GM19452 (cell line): ENCODE measurements at regions not wholly inside any gene's neighbourhood (a gene's known extent, or its start where the extent isn't known, plus 50 kb on each side); places are given as distances from the start of the nearest gene placed in this dataset.
"Not testable (repeated sequence)": the region's sequence is repeated elsewhere in the genome, so short reads cannot be mapped to it uniquely, and the experiment has no call there.

ENCODE experiments used
- ATAC-seq: cut with Tn5 transposase; IDR thresholded peaks from one replicate; pipeline ENCODE4 v1.9.1; 2021; ENCODE audit not compliant: unreplicated experiment

DNA sequence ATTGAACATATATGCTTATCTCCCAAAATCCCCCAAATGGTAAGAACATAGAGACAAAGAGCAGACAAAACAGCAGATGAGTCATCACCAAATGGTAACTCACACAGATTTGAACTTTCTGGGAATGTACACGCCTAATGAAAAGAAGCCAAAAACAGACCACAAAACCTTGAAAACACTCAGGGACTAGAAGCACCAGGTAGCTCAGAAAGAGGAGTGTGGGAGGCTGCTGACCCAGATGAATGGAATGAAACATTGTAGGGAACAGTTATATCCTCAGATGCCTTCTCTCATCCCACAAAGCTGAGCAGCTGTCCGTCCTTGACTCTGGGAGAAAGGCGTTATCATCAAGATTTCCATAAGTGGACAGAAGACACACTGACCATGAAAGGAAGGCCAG lies 307.0 kb upstream of the USP25 start:
- no peak for ATAC-seq

DNA sequence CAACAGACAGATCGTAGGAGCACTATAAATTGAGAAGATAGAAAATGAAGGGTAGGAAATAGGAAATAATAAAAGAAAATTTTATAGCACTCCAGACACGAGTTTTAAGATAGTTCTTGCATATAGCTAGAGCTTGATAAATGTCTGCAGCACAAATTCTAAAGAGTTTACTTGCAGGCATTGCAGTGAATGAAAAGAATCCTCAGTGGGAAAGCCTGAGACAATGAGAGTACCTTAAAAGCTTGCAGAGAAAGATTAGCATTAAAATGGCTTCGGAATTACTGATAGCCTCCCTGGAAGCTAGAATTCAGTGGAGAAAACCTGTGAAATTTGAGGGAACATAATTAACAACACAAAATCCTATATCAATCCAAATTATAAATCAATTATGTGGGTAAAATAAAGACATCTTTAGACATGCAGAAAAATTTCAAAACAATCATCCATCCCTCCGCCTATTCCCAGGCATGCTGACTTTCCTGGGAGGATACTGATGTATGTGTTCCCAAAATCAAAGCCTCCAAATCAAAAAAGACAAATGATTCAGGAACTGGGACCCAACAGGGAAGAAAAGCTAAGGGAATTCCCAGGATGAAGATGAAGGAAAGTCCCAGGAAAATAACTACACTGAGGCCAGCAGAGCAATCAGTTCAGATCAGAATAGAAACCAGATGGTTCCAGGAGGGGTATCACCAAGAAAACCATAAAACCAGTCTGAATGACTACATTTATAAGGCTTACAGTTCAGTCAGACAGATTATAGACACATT lies 305.9 kb upstream of the USP25 start:
- ATAC-seq, result no peak

DNA sequence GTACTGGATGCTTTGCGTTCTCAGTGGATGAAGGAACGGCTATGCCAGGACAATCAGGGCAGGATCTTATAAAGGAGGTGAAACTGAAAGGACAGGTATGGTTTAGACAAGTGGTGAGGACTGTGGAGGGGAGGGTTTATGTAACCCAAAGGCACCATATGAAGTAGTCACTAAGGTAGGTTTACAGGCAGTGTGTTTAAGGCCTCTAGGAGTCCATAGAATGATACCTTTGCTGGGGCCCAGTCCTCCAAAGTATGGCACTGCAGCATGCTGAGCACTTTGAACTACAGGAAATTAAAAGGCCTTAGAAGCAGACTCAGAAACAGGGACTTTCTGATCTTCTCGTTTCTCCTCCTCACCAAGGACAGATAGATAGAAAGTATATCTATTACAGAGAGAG lies 304.7 kb upstream of the USP25 start:
- ATAC-seq, result no peak

DNA sequence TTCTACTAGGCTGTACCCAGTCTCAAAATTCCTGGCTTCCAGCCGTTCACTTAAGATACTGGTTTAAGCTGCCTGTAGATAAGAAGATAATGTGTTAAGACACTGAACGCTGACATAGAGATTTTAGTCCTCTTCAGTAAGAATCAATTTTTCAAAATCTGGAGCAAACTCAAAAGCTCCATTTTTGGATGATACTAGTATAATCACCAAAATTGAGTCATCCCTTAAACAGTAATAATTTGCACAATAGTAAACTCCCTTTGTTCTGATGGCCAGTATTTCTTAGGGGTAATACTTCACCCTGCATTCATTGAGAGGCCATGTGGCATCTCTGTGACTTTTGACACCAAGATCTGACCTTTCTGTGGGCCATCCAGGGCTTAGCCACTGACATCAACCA lies 299.8 kb upstream of the USP25 start:
- no peak for ATAC-seq

DNA sequence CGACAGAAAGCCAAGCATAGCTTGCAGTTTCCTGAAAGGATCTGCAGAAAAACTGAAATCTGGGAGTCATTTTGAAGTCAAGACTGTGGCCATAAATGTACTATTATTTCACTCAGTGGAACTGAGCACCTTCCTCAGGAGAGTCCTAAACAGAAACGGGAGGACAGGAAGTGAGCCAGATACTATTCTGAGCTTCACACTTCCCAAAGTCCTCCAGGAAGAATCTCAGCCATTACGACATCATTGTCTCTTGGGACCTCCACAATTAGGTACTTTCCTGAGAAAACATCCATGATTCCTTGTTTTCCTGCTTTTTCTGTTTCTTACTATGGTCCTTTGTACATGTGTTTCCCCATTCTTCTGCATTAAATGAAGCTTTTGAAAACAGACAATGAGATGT lies 299.2 kb upstream of the USP25 start:
- no peak for ATAC-seq

DNA sequence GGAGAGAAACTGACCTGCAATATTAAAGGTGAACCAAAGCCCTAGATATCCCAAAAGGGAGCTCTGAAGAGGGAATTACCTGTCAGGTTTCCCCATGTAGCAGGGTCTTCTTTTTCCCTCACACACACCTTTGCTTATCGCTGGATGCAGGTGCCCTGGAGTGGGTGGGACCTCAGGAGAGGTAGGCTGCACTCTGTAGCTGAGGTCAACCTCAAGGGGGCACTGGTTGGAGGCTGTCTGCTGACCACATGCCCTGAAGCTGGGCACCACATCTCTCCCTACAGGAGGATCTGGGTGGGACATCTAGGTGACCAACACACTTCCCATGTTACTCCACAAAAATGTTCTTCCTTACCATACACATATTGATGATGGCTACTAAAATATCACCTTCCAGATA lies 298.7 kb upstream of the USP25 start:
- ATAC-seq, result no peak

DNA sequence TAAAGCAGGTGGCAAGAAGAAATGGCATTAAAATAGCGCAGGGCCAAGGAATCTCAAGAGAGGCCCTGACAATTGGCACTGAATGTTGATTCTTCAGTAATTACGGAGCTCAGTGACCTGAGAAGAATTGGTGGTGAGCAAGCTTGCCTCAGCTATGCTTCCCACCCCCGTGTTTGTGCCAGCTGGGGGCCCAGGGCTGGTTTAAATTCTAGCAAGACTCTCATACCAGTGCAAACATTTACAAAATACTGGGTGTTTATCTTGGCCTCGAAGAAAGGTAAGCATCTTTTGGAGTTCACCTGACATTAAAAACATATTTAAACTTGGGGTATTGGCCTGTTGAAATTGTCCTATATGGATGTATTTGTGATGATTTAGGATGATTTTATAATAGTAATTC lies 296.7 kb upstream of the USP25 start:
- no peak for ATAC-seq

DNA sequence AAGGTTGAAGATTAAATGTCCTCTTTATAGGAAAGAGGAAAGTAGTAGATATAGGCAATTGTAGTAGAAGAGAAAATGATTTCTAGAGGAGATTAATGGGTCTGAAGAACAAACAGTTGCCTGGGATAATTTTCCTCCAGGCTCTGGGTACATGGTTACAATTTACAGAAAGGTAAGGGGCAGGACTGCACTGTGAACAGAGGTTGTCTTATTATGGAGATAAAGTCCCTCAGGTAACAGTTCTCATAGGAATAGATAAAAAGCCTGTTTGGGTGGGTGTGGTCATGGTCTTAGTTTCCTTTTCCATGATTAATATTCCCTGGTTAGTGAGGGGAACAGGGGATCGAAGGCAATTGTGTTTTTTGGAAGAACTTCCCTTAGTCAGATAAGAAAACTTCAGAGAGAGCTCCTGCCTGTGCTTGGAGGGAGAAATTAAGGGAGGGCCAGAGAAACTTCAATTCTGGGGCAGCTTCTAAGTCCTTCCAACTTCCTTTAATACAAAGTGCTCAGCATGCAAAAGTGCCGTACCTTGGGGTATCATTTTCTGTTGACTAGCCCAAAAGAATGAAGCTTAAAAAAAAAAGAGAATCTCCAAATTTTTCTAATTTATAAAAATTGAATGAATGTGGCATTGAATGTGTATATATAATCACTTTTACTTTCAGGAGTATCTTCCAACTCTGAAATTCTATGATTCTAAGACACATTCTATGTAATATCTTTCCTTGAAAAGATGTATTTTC lies 295.4 kb upstream of the USP25 start:
- ATAC-seq, result no peak

DNA sequence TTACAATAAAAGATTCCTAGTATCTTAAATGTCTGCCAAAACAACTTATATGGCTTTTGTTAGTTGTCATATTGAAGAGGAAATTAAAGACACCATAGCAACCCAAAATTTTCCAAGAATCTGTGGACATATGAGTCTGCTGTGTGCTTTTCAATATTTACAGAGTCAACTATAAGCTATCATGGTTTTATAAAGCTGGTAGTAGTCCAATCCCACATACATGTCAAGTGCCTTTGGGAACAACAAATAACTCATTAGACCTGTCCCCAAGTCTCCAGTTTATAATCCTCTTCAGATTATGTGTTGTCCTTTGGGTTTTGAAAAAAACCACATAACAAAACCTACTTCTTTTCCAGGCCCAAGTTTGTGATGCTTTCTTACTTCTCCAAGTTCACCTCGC lies 293.8 kb upstream of the USP25 start:
- no peak for ATAC-seq

DNA sequence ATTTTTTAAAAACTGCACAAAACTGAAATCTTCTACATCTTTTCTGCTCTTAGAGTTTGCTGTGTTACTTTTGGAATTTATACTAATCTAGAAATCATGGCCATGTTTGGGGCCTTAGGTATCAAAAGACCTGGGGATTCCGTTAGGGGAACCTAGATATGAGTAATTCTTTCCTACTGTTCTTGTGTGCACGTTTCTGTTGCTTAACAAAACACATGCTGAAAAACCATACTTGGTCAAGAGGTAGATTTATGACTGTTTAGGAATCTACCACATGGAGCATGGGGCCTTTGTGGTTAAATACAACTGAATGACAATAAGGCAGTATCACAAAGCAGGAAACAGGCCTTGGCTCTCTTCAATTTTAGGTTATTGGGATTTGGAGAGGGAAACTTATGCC lies 291.9 kb upstream of the USP25 start:
- ATAC-seq, result peak; percentile 71

DNA sequence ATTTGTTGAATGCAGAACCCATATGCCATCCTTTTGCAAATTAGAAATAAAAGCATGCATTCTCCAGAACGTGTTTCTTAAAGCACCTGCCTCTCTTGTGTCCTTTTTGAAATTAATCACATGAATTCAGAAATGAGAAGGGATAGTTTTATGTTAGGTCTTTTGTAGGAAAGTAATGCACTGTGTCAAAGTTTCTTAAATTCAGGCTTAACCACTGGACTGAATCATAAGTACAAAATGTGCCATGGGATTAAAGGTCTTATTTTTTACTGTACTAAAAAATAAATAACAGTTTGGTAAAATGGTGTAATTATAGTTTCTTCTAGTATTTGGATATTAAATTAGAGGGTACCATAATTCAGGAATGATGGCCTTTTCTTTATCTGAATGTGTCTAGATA lies 290.1 kb upstream of the USP25 start:
- ATAC-seq, result no peak

DNA sequence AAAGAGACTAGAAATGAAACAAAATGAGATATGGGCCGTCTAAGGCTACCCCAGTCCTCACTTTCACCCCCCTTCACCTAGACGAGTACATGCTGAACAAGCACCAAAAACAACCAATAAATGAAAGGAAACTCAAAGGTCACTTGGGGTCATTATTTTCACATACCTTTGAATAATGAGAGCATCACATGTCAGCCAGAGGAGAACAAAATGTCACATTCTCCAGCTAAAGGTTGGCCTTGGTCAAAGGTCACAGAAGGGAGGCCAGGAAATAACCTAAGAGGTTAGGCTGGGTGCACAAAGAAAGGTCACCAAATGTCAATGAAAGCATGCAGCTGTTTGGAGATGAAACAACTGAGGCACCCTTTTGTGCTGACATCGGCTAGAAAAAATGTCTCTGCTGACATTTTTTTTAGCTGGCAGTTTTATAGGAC lies 288.7 kb upstream of the USP25 start:
- ATAC-seq, result no peak

DNA sequence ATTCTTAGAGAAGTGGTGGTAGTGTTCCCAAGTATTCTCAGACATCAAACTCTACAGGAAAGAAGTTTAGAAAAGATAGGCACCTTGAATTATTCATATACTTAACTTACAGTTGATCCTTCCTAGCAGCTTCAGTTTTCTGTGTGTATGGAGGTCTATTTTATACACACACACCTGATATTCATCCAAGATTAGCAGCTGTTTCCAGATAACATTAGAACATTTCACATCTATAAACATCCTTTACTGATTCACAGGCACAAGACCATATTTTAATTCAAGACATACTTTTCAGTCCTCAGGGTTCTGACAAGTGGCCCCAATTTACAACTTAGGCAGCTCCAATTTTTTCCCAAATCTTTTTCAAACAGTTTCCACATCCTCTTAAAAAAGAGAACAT lies 287.8 kb upstream of the USP25 start:
- ATAC-seq, result no peak

DNA sequence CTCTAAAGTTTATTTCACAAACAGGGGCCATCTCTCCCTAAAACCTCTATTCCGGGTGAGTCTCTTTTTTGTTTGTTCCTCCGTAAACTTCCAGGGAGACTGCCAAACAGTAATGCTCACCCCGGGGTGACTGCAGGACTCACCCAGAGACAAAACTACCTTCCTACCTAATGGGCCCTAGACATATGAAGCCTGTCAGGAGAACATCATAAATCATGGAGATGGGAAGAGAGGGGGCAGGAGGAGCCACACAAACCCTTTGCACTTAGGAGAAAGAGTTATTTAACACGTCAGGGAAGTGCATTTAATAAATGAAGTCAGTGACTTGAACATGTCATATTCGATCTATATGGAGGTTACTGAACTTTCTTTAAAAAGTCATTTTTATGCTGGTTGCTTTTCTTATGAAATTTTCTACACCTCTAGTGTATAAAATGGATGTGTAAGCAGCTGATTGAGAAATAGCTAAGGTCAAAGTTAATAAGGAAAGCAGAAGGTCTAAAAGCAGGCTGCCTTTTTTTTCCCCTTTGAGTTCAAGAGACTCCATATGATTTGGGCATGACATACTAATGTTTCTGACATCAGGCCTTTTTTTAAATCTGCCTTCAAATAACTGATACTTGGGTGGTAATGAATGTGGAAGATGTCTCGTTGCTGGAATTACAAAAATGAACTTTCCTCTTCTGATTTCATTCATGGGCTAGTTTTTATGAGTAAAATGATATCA lies 286.9 kb upstream of the USP25 start:
- no peak for ATAC-seq

DNA sequence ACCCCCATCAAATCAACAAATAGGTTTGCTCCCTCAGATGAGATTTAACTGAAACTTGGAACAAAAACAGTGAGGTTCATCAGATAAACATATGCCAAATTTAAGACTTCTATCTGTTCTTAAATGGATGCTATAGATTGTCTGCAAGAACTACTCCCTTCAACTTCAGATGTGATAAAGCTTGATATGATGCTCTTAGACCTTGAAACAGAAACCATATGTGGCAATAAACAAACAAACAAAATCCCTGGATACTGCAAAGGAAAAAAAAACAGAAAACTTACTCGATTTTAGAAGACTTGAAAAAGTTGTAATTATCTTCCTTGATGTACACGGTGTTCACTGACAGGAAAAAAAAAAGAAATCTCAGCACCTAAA lies 286.1 kb upstream of the USP25 start:
- ATAC-seq, result no peak

DNA sequence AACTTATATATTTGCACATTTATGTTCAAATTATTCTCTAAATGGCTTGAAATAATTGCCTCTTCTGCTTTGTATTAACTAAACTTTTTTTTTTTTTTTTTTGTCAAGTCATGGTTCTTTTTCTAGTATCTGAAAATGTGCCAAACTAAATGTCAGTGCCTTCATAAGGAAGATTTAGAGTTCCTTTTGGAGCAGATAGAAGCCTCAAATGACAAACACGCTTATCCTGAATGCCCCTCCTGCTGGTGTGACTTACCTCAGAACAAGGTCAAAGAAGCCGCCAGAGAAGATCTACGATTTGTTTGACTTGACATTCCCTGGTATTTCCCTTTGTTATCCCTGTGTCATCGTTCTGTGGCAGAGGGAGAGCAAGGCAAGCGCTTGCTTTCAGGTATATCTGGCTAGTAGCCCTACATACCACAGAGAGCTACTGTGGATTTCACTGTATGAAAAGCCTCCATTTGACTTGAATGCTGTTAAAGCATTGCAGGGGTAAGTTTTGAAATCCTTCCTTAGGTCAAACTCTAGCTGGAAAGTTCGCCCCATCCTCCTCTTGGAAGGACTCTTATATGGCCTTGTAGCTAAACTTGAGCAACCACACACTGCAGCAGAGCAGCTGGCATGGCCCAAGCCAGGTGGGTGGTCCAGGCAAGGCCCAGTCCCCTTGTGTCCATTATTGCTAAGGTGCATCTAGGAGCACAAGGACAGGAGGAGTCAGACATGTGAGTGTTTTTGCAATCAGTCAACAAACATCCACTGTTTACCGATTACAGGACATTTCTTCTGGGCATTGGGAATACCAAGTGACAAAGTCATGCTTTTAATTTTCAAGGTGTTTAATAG lies 285.4 kb upstream of the USP25 start:
- ATAC-seq, result no peak

DNA sequence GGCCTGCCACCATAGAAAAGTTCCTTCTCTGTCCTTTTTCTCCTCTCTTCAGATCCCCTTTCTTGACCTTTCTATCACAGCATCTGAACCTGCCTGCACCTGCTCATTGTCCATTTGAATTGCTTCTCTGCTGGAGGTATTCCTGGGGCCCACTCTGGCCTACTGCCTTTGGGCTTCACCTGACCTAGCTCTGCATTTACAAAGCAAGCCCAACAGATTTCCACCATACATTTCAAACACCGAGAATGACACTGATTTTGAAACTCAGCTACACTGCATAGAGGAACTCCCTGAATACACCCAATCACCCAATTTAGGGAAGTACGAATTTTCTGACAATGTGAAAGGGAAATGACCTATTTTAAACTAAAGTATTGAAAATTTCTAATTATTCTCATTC lies 284.5 kb upstream of the USP25 start:
- no peak for ATAC-seq

DNA sequence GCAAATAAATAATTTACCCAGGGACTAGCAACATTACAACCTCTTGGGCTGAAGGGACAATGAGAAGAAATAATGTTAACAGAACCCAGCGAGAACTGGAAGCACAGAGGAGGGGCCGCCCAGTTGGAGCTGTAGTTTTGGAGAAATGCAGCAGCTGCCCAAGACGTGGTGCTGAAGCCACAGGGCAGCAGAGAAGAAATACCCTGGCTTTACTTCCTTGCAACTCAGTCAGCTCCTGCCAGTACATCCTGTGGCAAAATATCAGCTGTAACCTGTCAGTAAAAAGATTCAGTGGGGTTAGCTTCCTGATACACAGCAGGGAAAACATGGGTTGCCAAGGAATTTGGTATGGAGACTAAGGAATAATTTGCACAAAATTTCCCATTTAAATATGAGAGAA lies 283.6 kb upstream of the USP25 start:
- ATAC-seq, result no peak

DNA sequence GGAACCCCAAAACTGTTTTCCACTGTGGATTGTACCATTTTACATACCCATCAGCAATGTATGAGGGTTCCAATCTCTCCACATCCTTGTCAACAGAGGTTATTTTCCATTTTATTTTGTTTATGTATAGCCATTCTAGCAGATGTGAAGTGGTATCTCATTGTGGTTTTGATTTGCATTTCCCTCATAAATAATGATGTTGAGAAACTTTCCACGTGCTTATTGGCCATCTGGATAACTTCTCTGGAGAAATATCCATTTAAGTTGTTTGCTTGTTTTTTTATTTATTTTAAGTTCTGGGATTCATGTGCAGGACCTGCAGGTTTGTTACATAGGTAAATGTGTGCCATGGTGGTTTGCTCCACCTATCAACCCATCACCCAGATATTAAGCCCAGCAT lies 280.2 kb upstream of the USP25 start:
- ATAC-seq, result no peak

DNA sequence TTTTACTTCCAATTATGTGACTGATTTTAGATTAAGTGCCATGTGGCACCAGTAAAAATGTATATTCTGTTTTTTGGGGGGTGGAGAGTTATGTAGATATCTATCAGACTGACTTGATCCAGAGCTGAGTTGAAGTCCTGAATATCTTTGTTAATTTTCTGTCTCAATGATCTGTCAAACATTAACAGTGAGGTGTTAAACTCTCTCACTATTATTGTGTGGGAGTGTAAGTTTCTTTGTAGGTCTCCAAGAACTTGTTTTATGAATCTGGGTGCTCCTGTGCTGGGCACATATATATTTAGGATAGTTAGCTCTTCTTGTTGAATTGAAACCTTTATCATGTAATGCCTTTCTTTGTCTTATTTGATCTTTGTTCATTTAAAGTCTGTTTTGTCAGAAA lies 276.5 kb upstream of the USP25 start:
- no peak for ATAC-seq

DNA sequence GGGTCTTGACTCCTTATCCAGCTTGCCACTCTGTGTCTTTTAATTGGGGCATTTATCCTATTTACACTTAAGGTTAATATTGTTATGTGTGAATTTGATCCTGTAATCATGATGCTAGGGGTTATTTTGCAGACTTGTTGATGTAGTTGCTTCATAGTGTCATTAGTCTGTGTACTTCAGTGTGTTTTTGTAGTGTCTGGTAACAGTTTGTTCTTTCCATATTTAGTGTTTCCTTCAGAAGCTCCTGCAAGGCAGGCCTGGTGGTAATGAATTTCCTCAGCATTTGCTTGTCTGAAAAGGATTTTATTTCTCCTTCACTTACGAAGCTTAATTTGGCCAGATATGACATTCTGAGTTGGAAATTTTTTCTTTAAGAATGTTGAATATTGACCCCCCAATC lies 276.0 kb upstream of the USP25 start:
- ATAC-seq, result not testable (repeated sequence)
